ENCODE measurements at regions not wholly inside any gene's neighbourhood (a gene's known extent, or its start where the extent isn't known, plus 50 kb on each side); places are given as distances from the start of the nearest gene placed in this dataset.

DNA sequence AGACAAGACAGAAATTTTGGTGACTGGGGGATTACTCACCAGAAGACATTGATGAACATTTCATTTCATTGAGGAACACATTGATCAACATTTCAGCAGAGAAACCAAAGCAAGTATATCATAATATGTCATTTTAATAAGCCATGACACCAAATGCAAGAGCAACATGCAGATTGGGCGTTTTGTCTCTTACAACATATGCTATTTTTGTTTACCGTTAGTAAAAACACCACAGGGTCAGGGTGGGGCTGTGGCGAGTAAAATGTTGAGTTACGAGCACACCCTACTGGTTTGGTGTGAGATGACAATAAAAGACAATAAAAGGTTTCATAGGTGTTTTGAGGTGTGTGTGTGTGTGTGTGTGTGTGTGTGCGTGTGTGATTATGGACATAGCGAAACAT is 294.5 kb downstream of the PDGFC start:
- no peak for TF ChIP-seq POLR2A (IDR thresholded peaks at IDR 0.05; ENCODE audit: low read depth)
- no peak for TF ChIP-seq CTCF (IDR thresholded peaks at IDR 0.05)
- TF ChIP-seq EP300 (IDR thresholded peaks at IDR 0.05), result no peak
- no peak for TF ChIP-seq POLR2AphosphoS5 (IDR thresholded peaks at IDR 0.05)

Measured in esophagus muscularis mucosa (tissue), 4 donors.